Breast epithelium (tissue), 4 donors: ENCODE measurements at regions not wholly inside any gene's neighbourhood (a gene's known extent, or its start where the extent isn't known, plus 50 kb on each side); places are given as distances from the start of the nearest gene placed in this dataset.

Experiments used
- DNase-seq, 2 donors: peaks; one replicate each; pipeline ENCODE4 v3.0.0-alpha.2; 2019; ENCODE audit warnings: low spot score in 2 of 2
- H3K27ac ChIP-seq, 2 donors: fragments of 200-600 bp; sonication (generic) in 1 of 2; one replicate each; pipeline ENCODE4 v1.5.1; 2016 to 2019; ENCODE audit warnings: mild to moderate bottlenecking in 1 of 2
- H3K27me3 ChIP-seq, 2 donors: fragments of 200-600 bp; sonication (generic) in 1 of 2; one replicate each; pipeline versions ENCODE4 v1.5.1 to v1.6.0; 2017 to 2019; ENCODE audit warnings: control low read depth in 1 of 2, mild to moderate bottlenecking in 1 of 2
- H3K36me3 ChIP-seq: fragments of 200-600 bp; one replicate; pipeline ENCODE4 v1.5.1; 2019
- H3K4me1 ChIP-seq, 2 donors: fragments of 200-600 bp; sonication (generic); one replicate each; pipeline ENCODE4 v1.5.1; 2016 to 2019; ENCODE audit warnings: control low read depth in 1 of 2
- H3K4me3 ChIP-seq, 3 donors: fragments of 200-600 bp; sonication (generic); 1 replicate in 2 of 3; 2 replicates in 1 of 3; pipeline ENCODE4 v1.5.1; 2016 to 2019; ENCODE audit warnings: mild to moderate bottlenecking in 3 of 3, moderate library complexity in 2 of 3
- H3K9me3 ChIP-seq, 2 donors: fragments of 200-600 bp; sonication (generic) in 1 of 2; one replicate each; pipeline ENCODE4 v1.5.1; 2016 to 2019; ENCODE audit warnings: control low read depth in 1 of 2
- CTCF ChIP-seq, 3 donors: fragments of 450-650 bp; IDR thresholded peaks; one replicate each; pipeline ENCODE4 v1.5.1; 2016 to 2017; ENCODE audit warnings: antibody characterized with exemption in 3 of 3, mild to moderate bottlenecking in 3 of 3, moderate library complexity in 3 of 3
- POLR2A ChIP-seq: fragments of 450-650 bp; IDR thresholded peaks from one replicate; pipeline ENCODE4 v1.6.1; 2016; ENCODE audit warnings: antibody characterized with exemption, mild to moderate bottlenecking, moderate library complexity
- POLR2AphosphoS5 ChIP-seq, 3 donors: sonication (generic); formaldehyde crosslinking; IDR thresholded peaks; one replicate each; pipeline ENCODE4 v1.6.1; 2017; ENCODE audit warnings: antibody characterized with exemption in 3 of 3
- intact Hi-C: fragments of 100-400 bp; cut with DNase I; formaldehyde crosslinking; loops from one replicate; pipeline ENCODE4 v1.15.1; 2023; ENCODE audit warnings: low total_unique reads

- TF ChIP-seq POLR2A: no peak
- TF ChIP-seq POLR2AphosphoS5 (IDR thresholded peaks at IDR 0.05): no peak
- TF ChIP-seq CTCF (IDR thresholded peaks at IDR 0.05): no peak
- no peak for DNase-seq
- no peak overlapping the region for H3K27ac ChIP-seq
- no peaks in the 10 kb centered on the region for H3K27me3 ChIP-seq
- no peaks in the 10 kb centered on the region for H3K9me3 ChIP-seq
- no peaks in the 10 kb centered on the region for H3K36me3 ChIP-seq
- no peaks in the 10 kb centered on the region for H3K4me1 ChIP-seq
- intact Hi-C loops: no loop called here
- H3K4me3 ChIP-seq: no peak overlapping the region
These were observed 838.3 kb downstream of the TLE4 start for GRCh38 chr9:80410106-80410505.

GRCh38 chr9:80407220-80407619 lies 835.5 kb downstream of the TLE4 start:
- intact Hi-C loops: no loop called here
- no peak overlapping the region for H3K27ac ChIP-seq
- no peaks in the 10 kb centered on the region for H3K36me3 ChIP-seq
- TF ChIP-seq POLR2AphosphoS5 (IDR thresholded peaks at IDR 0.05) (no peak), CTCF (IDR thresholded peaks at IDR 0.05) (no peak), POLR2A (no peak)
- no peak for DNase-seq
- H3K9me3 ChIP-seq: no peaks in the 10 kb centered on the region
- H3K4me3 ChIP-seq: no peak overlapping the region
- H3K4me1 ChIP-seq: no peaks in the 10 kb centered on the region
- no peaks in the 10 kb centered on the region for H3K27me3 ChIP-seq

- H3K4me3 ChIP-seq: no peak overlapping the region
- no peaks in the 10 kb centered on the region for H3K4me1 ChIP-seq
- TF ChIP-seq CTCF (IDR thresholded peaks at IDR 0.05) (no peak), POLR2AphosphoS5 (IDR thresholded peaks at IDR 0.05) (no peak), POLR2A (no peak)
- H3K27me3 ChIP-seq: no peaks in the 10 kb centered on the region
- H3K27ac ChIP-seq: no peak overlapping the region
- no peaks in the 10 kb centered on the region for H3K9me3 ChIP-seq
- no peaks in the 10 kb centered on the region for H3K36me3 ChIP-seq
- DNase-seq: no peak
- intact Hi-C loops: no loop called here
These were observed 829.5 kb downstream of the TLE4 start for GRCh38 chr9:80401243-80401642.

- DNase-seq: no peak
- no peak overlapping the region for H3K4me3 ChIP-seq
- no peaks in the 10 kb centered on the region for H3K36me3 ChIP-seq
- TF ChIP-seq POLR2AphosphoS5 (IDR thresholded peaks at IDR 0.05) (no peak), POLR2A (no peak), CTCF (IDR thresholded peaks at IDR 0.05) (no peak)
- intact Hi-C loops: no loop called here
- no peaks in the 10 kb centered on the region for H3K27me3 ChIP-seq
- no peaks in the 10 kb centered on the region for H3K9me3 ChIP-seq
- no peak overlapping the region for H3K27ac ChIP-seq
- H3K4me1 ChIP-seq: no peaks in the 10 kb centered on the region
These were observed 829.0 kb downstream of the TLE4 start for GRCh38 chr9:80400624-80401230.

- no peak overlapping the region for H3K27ac ChIP-seq
- no peaks in the 10 kb centered on the region for H3K4me1 ChIP-seq
- H3K4me3 ChIP-seq: no peak overlapping the region
- no peaks in the 10 kb centered on the region for H3K27me3 ChIP-seq
- no peaks in the 10 kb centered on the region for H3K9me3 ChIP-seq
- intact Hi-C loops: no loop called here
- TF ChIP-seq POLR2A (no peak), POLR2AphosphoS5 (IDR thresholded peaks at IDR 0.05) (no peak), CTCF (IDR thresholded peaks at IDR 0.05) (no peak)
- H3K36me3 ChIP-seq: no peaks in the 10 kb centered on the region
- DNase-seq: no peak
These were observed 827.8 kb downstream of the TLE4 start for GRCh38 chr9:80399606-80400005.
